ENCODE measurements at regions not wholly inside any gene's neighbourhood (a gene's known extent, or its start where the extent isn't known, plus 50 kb on each side); places are given as distances from the start of the nearest gene placed in this dataset.
A peak's percentile ranks its signal among the peaks of the same experiment; 100 is the strongest.
"Not testable (repeated sequence)": the region's sequence is repeated elsewhere in the genome, so short reads cannot be mapped to it uniquely, and the experiment has no call there.

- no peaks in the 10 kb centered on the region for H3K79me2 ChIP-seq (ENCODE audit: insufficient read depth)
- no peak overlapping the region for H3K4me2 ChIP-seq (ENCODE audit: unreplicated experiment)
- no peaks in the 10 kb centered on the region for H3F3A ChIP-seq (ENCODE audit: insufficient read depth)
- H3K36me3 ChIP-seq (ENCODE audit: low read depth): no peaks in the 10 kb centered on the region
- no peaks in the 10 kb centered on the region for H3K4me1 ChIP-seq (ENCODE audit: insufficient read depth)
- H3K27ac ChIP-seq: no peak overlapping the region
- H3K9me2 ChIP-seq (ENCODE audit: insufficient read depth): no peaks in the 10 kb centered on the region
- no peaks in the 10 kb centered on the region for H3K9me3 ChIP-seq (ENCODE audit: low read depth)
- DNase-seq: peak; percentile 45
- TF ChIP-seq EZH2phosphoT487 (IDR thresholded peaks at IDR 0.05; ENCODE audit: insufficient read depth, low read depth) (no peak), EZH2 (IDR thresholded peaks at IDR 0.05; ENCODE audit: insufficient read depth, poor library complexity, severe bottlenecking) (no peak)
- no peak overlapping the region for H3K4me3 ChIP-seq
- H3K27me3 ChIP-seq (replicated peaks; ENCODE audit: insufficient read depth): no peaks in the 10 kb centered on the region
- in situ Hi-C loops (cut with MboI): no loop called here
- H4K20me1 ChIP-seq (ENCODE audit: insufficient read depth): no peaks in the 10 kb centered on the region
- H3K9ac ChIP-seq: no peak overlapping the region
- WGBS, 2 experiments (ENCODE audit: low coverage in 1 of 2, low lambda C conversion rate in 2 of 2, missing lambda C conversion rate in 2 of 2): 60 to 63% methylated on average over 3 of the region's 3 CpGs
- H2AFZ ChIP-seq: no peak overlapping the region
Measured at GRCh38 chr6:84847390-84848160, 83.2 kb upstream of the TBX18 start.

DNA sequence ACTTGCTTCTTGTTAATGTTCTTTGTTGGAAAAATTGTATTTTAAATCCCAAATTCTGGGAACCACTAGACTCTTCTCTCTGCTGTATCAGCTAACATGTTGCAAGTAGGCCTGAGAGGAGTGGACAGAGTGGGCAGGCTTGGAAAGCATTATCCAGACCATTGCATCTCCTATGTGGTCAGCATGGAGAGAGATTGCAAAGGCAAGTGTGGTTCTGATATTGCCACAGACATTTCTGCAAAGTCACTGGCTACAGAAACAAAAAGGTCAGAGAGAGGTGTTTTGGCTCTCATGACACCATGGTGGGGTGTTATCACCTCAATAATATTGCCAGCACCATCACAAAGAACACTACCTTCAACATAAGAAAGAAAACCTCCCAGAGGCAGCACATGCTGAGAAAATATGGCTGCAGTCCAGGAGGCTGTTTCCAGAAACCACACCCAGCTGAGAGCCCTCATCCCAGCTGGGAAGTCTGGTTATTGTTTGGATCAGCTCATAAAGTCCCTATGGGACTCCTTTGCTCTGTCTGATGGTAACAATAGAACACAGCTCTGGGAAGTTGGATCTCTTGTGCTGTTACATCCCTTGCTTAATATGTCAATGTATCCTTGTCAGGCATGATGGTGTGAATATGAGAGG is 78.2 kb upstream of the TBX18 start:
- Histone ChIP-seq H3K9me3 (ENCODE audit: low read depth) (no peaks in the 10 kb centered on the region), H3K27ac (no peak overlapping the region), H3K4me1 (ENCODE audit: insufficient read depth) (no peaks in the 10 kb centered on the region), H3K4me3 (no peak overlapping the region), H3K79me2 (ENCODE audit: insufficient read depth) (no peaks in the 10 kb centered on the region), H3K27me3 (replicated peaks; ENCODE audit: insufficient read depth) (no peaks in the 10 kb centered on the region), H4K20me1 (ENCODE audit: insufficient read depth) (no peaks in the 10 kb centered on the region), H3K9ac (no peak overlapping the region), H3K9me2 (ENCODE audit: insufficient read depth) (no peaks in the 10 kb centered on the region), H3K36me3 (ENCODE audit: low read depth) (no peaks in the 10 kb centered on the region), H3F3A (ENCODE audit: insufficient read depth) (no peaks in the 10 kb centered on the region), H3K4me2 (ENCODE audit: unreplicated experiment) (no peak overlapping the region), H2AFZ (no peak overlapping the region)
- TF ChIP-seq EZH2phosphoT487 (IDR thresholded peaks at IDR 0.05; ENCODE audit: insufficient read depth, low read depth): no peak
- DNase-seq: peak; percentile 48
- in situ Hi-C loops (cut with MboI): no loop called here

DNA sequence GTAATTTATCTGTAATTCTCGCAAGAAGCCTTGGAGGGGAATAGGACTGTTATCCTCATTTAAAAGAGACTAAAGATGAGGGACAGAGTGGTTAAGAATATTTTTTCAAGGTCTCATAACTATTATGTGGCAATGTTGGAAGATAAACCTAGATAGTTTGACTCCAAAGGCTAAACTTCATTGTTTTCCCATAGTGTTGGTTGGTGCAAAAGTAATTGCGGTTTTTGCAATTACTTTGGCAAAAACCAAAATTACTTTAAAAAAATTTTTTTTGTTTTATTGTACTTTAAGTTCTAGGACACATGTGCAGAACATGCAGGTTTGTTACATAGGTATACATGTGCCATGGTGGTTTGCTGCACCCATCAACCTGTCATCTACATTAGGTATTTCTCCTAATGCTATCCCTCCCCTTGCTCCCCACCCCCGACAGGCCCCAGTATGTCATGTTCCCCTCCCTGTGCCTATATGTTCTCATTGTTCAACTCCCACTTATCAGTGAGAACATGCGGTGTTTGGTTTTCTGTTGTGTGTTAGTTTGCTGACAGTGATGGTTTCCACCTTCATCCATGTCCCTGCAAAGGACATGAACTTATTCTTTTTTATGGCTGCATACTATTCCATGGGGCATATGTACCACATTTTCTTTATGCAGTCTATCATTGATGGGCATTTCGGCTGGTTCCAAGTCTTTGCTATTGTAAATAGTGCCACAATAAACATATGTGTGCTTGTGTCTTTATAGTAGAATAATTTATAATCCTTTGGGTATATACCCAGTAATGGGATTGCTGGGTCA is 72.9 kb upstream of the TBX18 start:
- H3K9me2 ChIP-seq (ENCODE audit: insufficient read depth); H3K4me2 ChIP-seq (ENCODE audit: unreplicated experiment); H3K36me3 ChIP-seq (ENCODE audit: low read depth); H3K4me3 ChIP-seq; H3K9ac ChIP-seq; H3K27ac ChIP-seq; H3K27me3 ChIP-seq (replicated peaks; ENCODE audit: insufficient read depth); in situ Hi-C loops (cut with MboI); H4K20me1 ChIP-seq (ENCODE audit: insufficient read depth); H2AFZ ChIP-seq; H3K4me1 ChIP-seq (ENCODE audit: insufficient read depth); DNase-seq; H3K9me3 ChIP-seq (ENCODE audit: low read depth); H3K79me2 ChIP-seq (ENCODE audit: insufficient read depth); H3F3A ChIP-seq (ENCODE audit: insufficient read depth): not testable (repeated sequence)
- 83% methylated on average over 5 of the region's 5 CpGs for WGBS, 2 experiments (ENCODE audit: low coverage in 1 of 2, low lambda C conversion rate in 2 of 2, missing lambda C conversion rate in 2 of 2)

DNA sequence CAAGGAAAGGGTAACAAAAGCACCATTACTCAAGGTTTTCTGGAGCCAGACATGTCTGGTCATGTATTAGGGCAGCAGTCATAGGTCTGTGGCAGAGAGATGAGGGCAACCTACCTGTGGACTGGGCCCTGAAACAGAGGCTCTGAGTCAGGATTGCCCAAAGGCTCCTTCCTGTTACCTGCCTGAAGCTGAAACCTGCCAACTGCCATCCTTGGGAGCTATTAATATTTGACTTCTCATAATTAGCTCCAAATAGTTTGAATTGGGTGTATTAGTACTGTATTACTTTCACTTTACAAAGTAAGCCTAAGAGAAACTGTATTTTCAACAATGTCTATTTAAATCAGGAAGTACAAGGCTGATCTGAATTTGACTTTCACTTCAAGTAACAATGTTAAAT is 72.0 kb upstream of the TBX18 start:
- H4K20me1 ChIP-seq (ENCODE audit: insufficient read depth): no peaks in the 10 kb centered on the region
- H3K4me1 ChIP-seq (ENCODE audit: insufficient read depth): no peaks in the 10 kb centered on the region
- no peaks in the 10 kb centered on the region for H3K27me3 ChIP-seq (replicated peaks; ENCODE audit: insufficient read depth)
- no peak for TF ChIP-seq EZH2 (IDR thresholded peaks at IDR 0.05; ENCODE audit: insufficient read depth, poor library complexity, severe bottlenecking)
- no peak for TF ChIP-seq EZH2phosphoT487 (IDR thresholded peaks at IDR 0.05; ENCODE audit: insufficient read depth, low read depth)
- H3F3A ChIP-seq (ENCODE audit: insufficient read depth): no peaks in the 10 kb centered on the region
- no peaks in the 10 kb centered on the region for H3K9me3 ChIP-seq (ENCODE audit: low read depth)
- H3K4me2 ChIP-seq (ENCODE audit: unreplicated experiment): no peak overlapping the region
- no peak for DNase-seq
- H3K36me3 ChIP-seq (ENCODE audit: low read depth): no peaks in the 10 kb centered on the region
- in situ Hi-C loops (cut with MboI): no loop called here
- no peak overlapping the region for H3K9ac ChIP-seq
- H3K79me2 ChIP-seq (ENCODE audit: insufficient read depth): no peaks in the 10 kb centered on the region
- no peaks in the 10 kb centered on the region for H3K9me2 ChIP-seq (ENCODE audit: insufficient read depth)
- H3K4me3 ChIP-seq: no peak overlapping the region
- H3K27ac ChIP-seq: no peak overlapping the region
- no peak overlapping the region for H2AFZ ChIP-seq
